GM18951 (cell line): ENCODE measurements at regions not wholly inside any gene's neighbourhood (a gene's known extent, or its start where the extent isn't known, plus 50 kb on each side); places are given as distances from the start of the nearest gene placed in this dataset.
"Not testable (repeated sequence)": the region's sequence is repeated elsewhere in the genome, so short reads cannot be mapped to it uniquely, and the experiment has no call there.

ENCODE experiments used
- POLR2A ChIP-seq: IDR thresholded peaks from 4 replicates; pipeline ENCODE4 v1.6.1; 2011; ENCODE audit warnings: mild to moderate bottlenecking; ENCODE audit not compliant: insufficient read length, insufficient read depth; ENCODE audit errors: extremely low read depth
- in situ Hi-C: fragments of 300-500 bp; cut with MboI; formaldehyde crosslinking; loops from one replicate; pipeline ENCODE4 v1.12.0; 2022; ENCODE audit warnings: low sequenced_read_pairs, mixed read lengths, inconsistent platforms; ENCODE audit not compliant: unreplicated experiment

DNA sequence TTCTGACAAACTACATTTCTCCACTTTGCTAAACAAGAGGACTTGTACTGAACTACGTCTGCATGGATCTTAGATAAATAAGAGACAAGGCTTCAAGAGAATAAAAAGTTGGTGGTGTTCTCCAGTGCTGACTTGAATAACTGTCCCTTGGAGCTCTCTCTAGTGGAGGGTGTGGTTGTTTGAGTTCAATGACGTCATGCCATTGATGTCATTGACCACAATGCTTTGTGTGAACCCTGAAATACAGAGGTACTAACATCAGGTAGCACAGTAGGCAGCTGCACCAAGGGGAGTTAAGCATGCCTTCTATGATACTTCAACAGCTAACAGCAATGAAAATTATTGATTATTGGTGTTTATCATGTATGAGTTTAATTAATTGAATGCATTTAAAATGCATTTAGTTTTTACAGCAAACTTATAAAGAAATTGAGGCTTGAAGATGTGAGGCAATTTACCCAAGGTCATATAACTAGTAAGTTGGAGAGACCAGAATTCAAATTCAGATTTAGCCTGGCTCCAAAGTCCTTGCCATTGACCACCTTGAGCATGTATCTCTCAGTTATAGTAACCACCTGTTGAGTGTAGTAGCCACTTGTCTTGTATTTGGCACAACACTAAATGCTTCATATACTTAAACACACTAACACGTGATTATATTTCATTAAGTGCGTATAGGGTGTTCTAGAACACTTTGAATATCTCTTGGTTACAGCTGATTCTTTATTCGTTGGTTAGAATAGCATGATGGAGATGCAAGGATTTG, 126.0 kb upstream of the ANKRD28 start:
- in situ Hi-C loops, result no loop called here
- TF ChIP-seq POLR2A, result no peak

DNA sequence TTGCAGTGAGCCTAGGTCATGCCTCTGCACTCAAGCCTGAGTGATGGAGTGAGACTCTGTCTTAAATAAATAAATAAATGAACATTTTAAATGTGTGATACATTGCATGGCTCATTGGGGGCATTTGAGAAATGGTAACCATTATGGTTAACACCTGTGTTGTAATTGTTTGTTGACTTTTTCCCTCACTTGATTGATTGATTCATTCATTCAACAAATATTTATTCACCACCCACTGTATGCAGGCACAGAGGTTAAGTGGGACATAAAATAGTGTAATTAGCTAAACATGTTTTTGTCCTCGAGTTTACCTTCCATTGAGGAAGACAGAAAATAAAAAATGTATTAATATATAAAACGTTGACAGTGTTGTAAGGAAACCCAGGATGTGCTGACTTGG, 127.1 kb upstream of the ANKRD28 start:
- TF ChIP-seq POLR2A, result no peak
- in situ Hi-C loops, result no loop called here

DNA sequence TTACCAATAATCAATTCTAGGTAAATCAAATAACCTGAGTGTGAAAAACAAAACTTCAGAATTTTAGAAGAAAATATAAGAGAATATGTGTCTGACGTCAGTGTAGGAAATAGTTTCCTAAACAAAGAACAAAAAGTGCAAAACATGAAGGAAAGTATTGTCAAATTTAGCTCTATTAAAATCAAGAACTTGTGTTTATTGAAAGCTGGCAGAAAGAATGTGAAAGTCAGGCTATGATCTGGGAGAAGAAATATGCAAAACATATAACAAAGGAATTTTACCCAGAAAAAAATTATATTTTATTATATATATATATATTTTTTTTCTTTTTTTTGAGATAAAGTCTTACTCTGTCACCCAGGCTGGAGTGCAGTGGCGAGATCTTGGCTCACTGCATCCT, 129.1 kb upstream of the ANKRD28 start:
- no peak for TF ChIP-seq POLR2A
- in situ Hi-C loops, result no loop called here

DNA sequence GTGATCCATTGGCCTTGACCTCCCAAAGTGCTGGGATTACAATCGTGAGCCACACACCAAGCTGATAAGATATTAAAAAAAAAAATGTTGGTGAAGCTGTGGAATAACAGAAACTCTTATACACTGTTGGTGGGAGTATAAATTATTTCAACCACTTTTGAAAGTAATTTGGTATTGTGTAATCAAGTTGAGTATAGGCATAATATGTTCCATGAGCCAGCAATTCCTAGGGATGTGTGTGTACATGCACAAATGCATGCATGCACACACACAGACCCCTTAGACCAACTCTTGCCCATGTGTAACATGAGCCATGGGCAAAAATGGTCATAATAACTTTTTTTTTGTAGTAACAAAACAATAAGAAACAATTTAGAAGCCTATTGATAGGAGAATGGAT, 130.2 kb upstream of the ANKRD28 start:
- no peak for TF ChIP-seq POLR2A
- in situ Hi-C loops, result no loop called here

DNA sequence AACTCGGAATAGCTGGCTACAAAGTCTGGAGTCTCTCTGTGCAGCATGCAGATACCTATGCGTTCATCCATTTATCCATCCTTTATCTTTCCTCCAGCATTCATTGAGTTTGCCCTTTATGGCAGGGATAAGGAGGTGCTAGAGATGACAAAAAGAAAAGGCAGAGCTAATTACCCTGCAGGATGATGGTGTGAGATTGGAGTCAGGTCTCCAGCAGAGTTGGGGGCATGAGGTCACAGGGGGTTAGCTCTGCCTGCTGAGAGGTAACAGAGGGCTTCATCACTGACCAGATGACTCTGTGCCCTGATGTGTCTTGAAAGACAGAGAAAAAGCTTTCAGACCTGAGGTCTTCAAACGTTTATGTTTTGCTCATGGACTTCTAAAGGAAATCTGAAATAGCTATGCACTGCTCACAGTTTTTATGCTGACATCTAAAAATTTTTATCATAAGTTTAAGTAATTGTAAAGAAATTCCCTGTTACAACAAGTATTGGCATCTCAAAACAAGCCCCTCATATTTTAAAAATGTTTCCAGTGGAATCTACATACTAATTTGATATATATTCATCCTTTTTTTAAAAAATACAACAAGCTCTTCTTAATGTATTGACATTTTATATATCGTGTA, 132.3 kb upstream of the ANKRD28 start:
- TF ChIP-seq POLR2A, result no peak
- in situ Hi-C loops, result no loop called here

DNA sequence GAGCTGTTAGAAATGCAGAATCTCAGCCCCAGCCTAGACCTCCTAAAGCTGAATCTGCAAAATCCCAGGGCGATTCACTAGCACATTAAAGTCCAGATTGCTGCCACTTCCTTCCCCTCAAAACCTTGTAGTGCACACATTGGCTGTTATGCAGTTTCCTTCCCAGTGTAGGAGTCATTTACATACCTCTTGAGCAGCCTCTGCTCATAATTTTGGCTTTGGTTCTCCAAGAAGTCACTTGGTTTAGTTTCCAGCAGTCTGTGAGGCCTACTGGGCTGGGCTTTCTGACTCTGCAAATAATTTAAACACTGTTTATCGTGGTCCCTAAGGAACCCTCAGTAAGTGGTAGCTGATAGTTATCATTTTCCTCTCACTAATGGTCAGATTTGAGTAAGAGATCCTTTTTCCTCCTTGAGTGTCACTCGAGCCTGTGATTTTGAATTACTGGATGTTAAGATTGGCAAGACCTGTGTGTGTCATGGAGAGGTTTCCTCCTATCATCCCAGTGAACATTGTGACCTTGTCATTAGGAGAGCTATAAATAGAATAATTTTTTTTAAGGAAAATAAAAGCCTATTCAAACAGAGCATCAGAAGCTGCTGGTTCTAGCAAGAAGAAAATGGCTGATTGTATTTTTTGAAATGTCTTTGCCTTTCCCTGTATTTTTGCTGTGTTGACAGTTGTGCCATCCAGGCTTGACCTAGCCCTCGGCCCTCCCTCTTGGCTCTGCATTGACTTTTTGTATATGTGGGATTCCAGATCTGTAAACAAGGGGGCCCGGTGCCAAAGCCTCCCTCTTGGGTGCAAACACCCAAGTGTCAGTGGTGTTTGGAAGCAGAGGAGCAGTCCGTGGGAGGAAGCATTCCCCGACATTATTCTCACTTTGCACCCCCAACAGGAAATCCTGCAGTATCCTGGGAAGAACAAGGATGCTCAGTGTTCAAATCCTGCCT, 134.8 kb upstream of the ANKRD28 start:
- no peak for TF ChIP-seq POLR2A
- in situ Hi-C loops, result no loop called here

- TF ChIP-seq POLR2A, result no peak
- in situ Hi-C loops, result no loop called here
Measured at GRCh38 chr3:15933439-15934139, 135.8 kb upstream of the ANKRD28 start.

- TF ChIP-seq POLR2A, result no peak
- in situ Hi-C loops, result no loop called here
Measured at GRCh38 chr3:15934389-15935195, 136.8 kb upstream of the ANKRD28 start.

DNA sequence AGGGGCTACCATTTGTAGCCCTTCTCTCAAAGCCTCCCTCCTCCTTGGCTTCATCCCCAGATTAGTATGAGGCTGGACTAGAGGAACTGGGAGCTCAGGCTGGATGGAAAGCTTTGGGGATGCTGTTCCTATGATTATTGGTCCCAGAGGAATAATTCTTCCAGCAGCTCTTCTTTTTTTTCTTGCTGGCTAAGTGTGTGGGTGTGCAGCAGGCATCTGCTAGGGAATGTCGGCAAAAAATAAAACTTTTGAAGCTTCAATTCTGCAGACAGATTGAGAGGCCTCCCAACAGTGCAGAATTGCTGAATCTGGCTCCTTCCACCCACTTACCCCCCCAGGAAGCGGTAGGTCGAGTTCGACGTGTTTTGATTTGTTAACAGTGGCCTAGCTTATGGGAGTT, 138.5 kb upstream of the ANKRD28 start:
- in situ Hi-C loops, result no loop called here
- no peak for TF ChIP-seq POLR2A

GRCh38 chr3:15940641-15941040, 142.9 kb upstream of the ANKRD28 start:
- in situ Hi-C loops, result no loop called here
- TF ChIP-seq POLR2A, result no peak

GRCh38 chr3:15941457-15941856, 143.7 kb upstream of the ANKRD28 start:
- in situ Hi-C loops, result not testable (repeated sequence)

DNA sequence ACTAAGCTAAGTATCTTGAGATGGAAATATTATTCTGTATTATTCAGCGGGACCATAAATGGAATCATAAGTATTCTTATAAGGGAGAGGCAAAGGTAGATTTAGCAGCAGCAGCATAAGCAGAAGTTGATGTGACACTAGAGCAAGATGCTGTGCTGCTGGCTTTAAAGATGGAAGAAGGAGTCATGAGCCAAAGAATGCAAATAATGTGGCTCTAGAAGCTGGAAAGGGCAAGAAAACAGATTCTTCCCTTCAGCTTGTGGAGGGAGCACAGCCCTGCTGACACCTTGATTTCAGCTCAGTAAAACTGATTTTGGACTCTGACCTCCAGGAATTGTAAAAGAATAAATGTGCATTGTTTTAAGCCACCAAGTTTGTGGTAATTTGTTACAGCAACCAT, 144.2 kb upstream of the ANKRD28 start:
- TF ChIP-seq POLR2A, result no peak

DNA sequence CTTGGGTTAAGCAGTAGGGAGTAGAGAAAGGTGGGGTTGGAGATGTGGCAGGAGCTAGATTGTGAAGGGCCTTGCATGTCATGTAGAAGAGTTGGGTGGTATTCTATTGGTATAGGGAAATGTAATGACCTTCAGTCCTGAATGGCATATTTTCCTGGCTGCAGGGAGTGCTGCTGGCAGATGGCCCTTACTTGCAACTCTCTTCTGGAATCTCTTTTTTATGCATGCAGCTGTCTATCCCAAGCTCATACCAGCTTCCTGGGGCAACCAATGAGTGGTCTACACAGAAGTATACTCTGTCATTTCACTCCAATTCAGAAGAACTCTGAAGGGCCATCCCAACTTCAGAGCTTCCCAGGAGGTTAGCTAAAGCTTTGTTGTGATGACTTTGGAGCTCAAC, 144.7 kb upstream of the ANKRD28 start:
- no peak for TF ChIP-seq POLR2A
- in situ Hi-C loops, result no loop called here

More for the DNA sequence above, 144.2 kb upstream of the ANKRD28 start:
- in situ Hi-C loops, result no loop called here
